Uterus (tissue), 2 donors: ENCODE measurements at regions not wholly inside any gene's neighbourhood (a gene's known extent, or its start where the extent isn't known, plus 50 kb on each side); places are given as distances from the start of the nearest gene placed in this dataset.

Experiments used
- CTCF ChIP-seq, 4 experiments: fragments of 200-600 bp in 2 of 4; fragments of 450-650 bp in 2 of 4; sonication (generic) in 2 of 4; IDR thresholded peaks; one replicate each; pipeline ENCODE4 v1.5.1; 2016 to 2019; ENCODE audit warnings: antibody characterized with exemption in 4 of 4, mild to moderate bottlenecking in 2 of 4, moderate library complexity in 1 of 4
- POLR2A ChIP-seq, 2 donors: fragments of 450-650 bp; IDR thresholded peaks; one replicate each; pipeline ENCODE4 v1.6.1; 2016; ENCODE audit warnings: antibody characterized with exemption in 2 of 2, mild to moderate bottlenecking in 1 of 2, moderate library complexity in 1 of 2

DNA sequence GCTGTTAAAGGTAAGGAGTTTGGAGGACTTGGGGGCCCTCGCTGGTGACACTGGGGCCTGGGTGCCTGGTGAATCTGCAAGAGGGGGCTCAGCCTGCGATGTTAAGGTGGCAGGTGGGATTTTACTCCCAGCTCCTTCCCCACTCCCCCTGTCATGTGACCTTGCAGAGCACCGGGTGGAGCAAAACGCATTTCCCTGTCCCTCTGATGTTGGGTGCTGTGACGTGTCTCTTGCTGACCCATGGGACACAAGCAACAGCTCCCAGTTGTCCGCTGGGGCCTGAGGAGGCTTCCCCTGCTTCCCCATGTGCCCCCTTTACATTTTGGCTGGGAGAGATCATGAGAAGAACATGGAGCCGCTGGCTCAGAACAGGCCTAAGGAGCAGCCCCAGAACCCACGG is 319.0 kb downstream of the MATN1 start:
- no peak for TF ChIP-seq CTCF (IDR thresholded peaks at IDR 0.05)
- no peak for TF ChIP-seq POLR2A (IDR thresholded peaks at IDR 0.05)
